Heart left ventricle (tissue), 13 donors: ENCODE measurements at regions not wholly inside any gene's neighbourhood (a gene's known extent, or its start where the extent isn't known, plus 50 kb on each side); places are given as distances from the start of the nearest gene placed in this dataset.

Experiments used
- CTCF ChIP-seq, 12 donors: fragments of 200-600 bp; sonication (generic) in 4 of 12; IDR thresholded peaks; one replicate each; pipeline versions ENCODE4 v1.5.0 to v1.8.0; 2018 to 2022; ENCODE audit warnings: antibody characterized with exemption in 12 of 12, mild to moderate bottlenecking in 5 of 12
- POLR2A ChIP-seq, 2 donors: fragments of 450-650 bp; IDR thresholded peaks; one replicate each; pipeline ENCODE4 v1.6.1; 2017; ENCODE audit warnings: antibody characterized with exemption in 2 of 2, mild to moderate bottlenecking in 2 of 2, moderate library complexity in 2 of 2
- donor health status: ischemic (EF 13 %, LVEDD 7.1; RV severe dilation, severe dysfunction).
- donor health status: DM: no; HTN: yes; CAD: no.
- donor health status: DM: no; HTN: no; CAD: no.
- donor health status: ischemic (EF 25% LVEDD 6.9; RV normal size, moderate dysfunction).
- donor health status: ischemic (EF 25% LVEDD 5.7; RV mildly dilated, moderate dysfunction).
- donor health status: ischemic (EF 35%, LVEDD 5.7; RV mildly dilated, moderate dysfunction).
- donor health status: nonischemic (EF 11% LVEDD 7.7; RV severe dilation, severe dysfunction).
- donor health status: DM: yes; HTN: yes; CAD: no.
- donor health status: PGD.
- donor health status: ischemic (EF 29% LVEDD 5.4; RV normal size, mild dysfunction).
- donor health status: nonischemic (EF 23%, LVEDD 6.1; RV moderate dilation, normal function).

GRCh38 chr18:44089732-44090131, 591.0 kb upstream of the SETBP1 start:
- TF ChIP-seq POLR2A (IDR thresholded peaks at IDR 0.05) (no peak), CTCF (IDR thresholded peaks at IDR 0.05) (no peak)
